ENCODE measurements at regions not wholly inside any gene's neighbourhood (a gene's known extent, or its start where the extent isn't known, plus 50 kb on each side); places are given as distances from the start of the nearest gene placed in this dataset.

- no TSS peak for BruUV-seq (replicated peaks)
- peaks cover 12% of the 10 kb centered on the region for H3K4me1 Mint-ChIP-seq (ENCODE audit: insufficient read depth, unreplicated experiment)
- H3K27ac Mint-ChIP-seq (ENCODE audit: low read depth, unreplicated experiment): no peak overlapping the region
- ChIA-PET CTCF (no interaction called here), POLR2A (no interaction called here)
- no peaks in the 10 kb centered on the region for H3K36me3 Mint-ChIP-seq (ENCODE audit: insufficient read depth, unreplicated experiment)
- H3K9me3 Mint-ChIP-seq (ENCODE audit: unreplicated experiment): no peaks in the 10 kb centered on the region
- no peak overlapping the region for H3K4me3 Mint-ChIP-seq (ENCODE audit: unreplicated experiment)
- DNase-seq (ENCODE audit: unreplicated experiment): no peak
- peaks cover 9% of the 10 kb centered on the region for H3K27me3 Mint-ChIP-seq (ENCODE audit: insufficient read depth, unreplicated experiment)
- TF ChIP-seq CTCF (IDR thresholded peaks at IDR 0.05; ENCODE audit: unreplicated experiment): no peak
- intact Hi-C loops (cut with micrococcal nuclease): no loop called here
These were observed 133.5 kb upstream of the DAP start for GRCh38 chr5:10894445-10895054.

GRCh38 chr5:10892911-10893215 is 131.8 kb upstream of the DAP start:
- DNase-seq (ENCODE audit: unreplicated experiment): no peak

GRCh38 chr5:10892147-10892910 is 131.3 kb upstream of the DAP start:
- CTCF ChIA-PET: no interaction called here
- no TSS peak for BruUV-seq (replicated peaks)
- H3K4me3 Mint-ChIP-seq (ENCODE audit: unreplicated experiment): no peak overlapping the region
- intact Hi-C loops (cut with micrococcal nuclease): no loop called here
- no peak for DNase-seq (ENCODE audit: unreplicated experiment)
- peaks cover 3% of the 10 kb centered on the region for H3K27me3 Mint-ChIP-seq (ENCODE audit: insufficient read depth, unreplicated experiment)
- no peak for TF ChIP-seq CTCF (IDR thresholded peaks at IDR 0.05; ENCODE audit: unreplicated experiment)
- POLR2A ChIA-PET: no interaction called here
- H3K9me3 Mint-ChIP-seq (ENCODE audit: unreplicated experiment): no peaks in the 10 kb centered on the region
- H3K4me1 Mint-ChIP-seq (ENCODE audit: insufficient read depth, unreplicated experiment): peaks cover 12% of the 10 kb centered on the region
- no peaks in the 10 kb centered on the region for H3K36me3 Mint-ChIP-seq (ENCODE audit: insufficient read depth, unreplicated experiment)
- no peak overlapping the region for H3K27ac Mint-ChIP-seq (ENCODE audit: low read depth, unreplicated experiment)

More at GRCh38 chr5:10892911-10893215, 131.8 kb upstream of the DAP start:
- intact Hi-C loops (cut with micrococcal nuclease): no loop called here
- H3K4me3 Mint-ChIP-seq (ENCODE audit: unreplicated experiment): no peak overlapping the region
- peaks cover 12% of the 10 kb centered on the region for H3K4me1 Mint-ChIP-seq (ENCODE audit: insufficient read depth, unreplicated experiment)
- ChIA-PET POLR2A (no interaction called here), CTCF (no interaction called here)
- H3K27me3 Mint-ChIP-seq (ENCODE audit: insufficient read depth, unreplicated experiment): peaks cover 8% of the 10 kb centered on the region
- no TSS peak for BruUV-seq (replicated peaks)
- H3K9me3 Mint-ChIP-seq (ENCODE audit: unreplicated experiment): no peaks in the 10 kb centered on the region
- H3K36me3 Mint-ChIP-seq (ENCODE audit: insufficient read depth, unreplicated experiment): no peaks in the 10 kb centered on the region
- no peak overlapping the region for H3K27ac Mint-ChIP-seq (ENCODE audit: low read depth, unreplicated experiment)
- TF ChIP-seq CTCF (IDR thresholded peaks at IDR 0.05; ENCODE audit: unreplicated experiment): no peak

GRCh38 chr5:10891193-10891592 is 130.2 kb upstream of the DAP start:
- ChIA-PET POLR2A (no interaction called here), CTCF (interaction anchor here (0.6 kb wide), 1 partner anchor 74 kb away, joined by 3 read pairs; no protein-coding TSS in a partner anchor)
- Mint-ChIP-seq H3K4me1 (ENCODE audit: insufficient read depth, unreplicated experiment) (peaks cover 12% of the 10 kb centered on the region), H3K9me3 (ENCODE audit: unreplicated experiment) (no peaks in the 10 kb centered on the region), H3K27ac (ENCODE audit: low read depth, unreplicated experiment) (no peak overlapping the region), H3K36me3 (ENCODE audit: insufficient read depth, unreplicated experiment) (no peaks in the 10 kb centered on the region), H3K4me3 (ENCODE audit: unreplicated experiment) (no peak overlapping the region), H3K27me3 (ENCODE audit: insufficient read depth, unreplicated experiment) (no peaks in the 10 kb centered on the region)
- BruUV-seq (replicated peaks): no TSS peak
- no peak for DNase-seq (ENCODE audit: unreplicated experiment)
- no peak for TF ChIP-seq CTCF (IDR thresholded peaks at IDR 0.05; ENCODE audit: unreplicated experiment)
- intact Hi-C loops (cut with micrococcal nuclease): no loop called here

Data from MCF 10A (cell line).